ENCODE measurements at regions not wholly inside any gene's neighbourhood (a gene's known extent, or its start where the extent isn't known, plus 50 kb on each side); places are given as distances from the start of the nearest gene placed in this dataset.

GRCh38 chr21:16095005-16095404, 365.2 kb downstream of the USP25 start:
- no peaks in the 10 kb centered on the region for H3K79me2 ChIP-seq (replicated peaks; ENCODE audit: insufficient read depth)
- no peaks in the 10 kb centered on the region for H3K36me3 ChIP-seq (ENCODE audit: insufficient read depth)
- H3K4me1 ChIP-seq (ENCODE audit: insufficient read depth): no peaks in the 10 kb centered on the region
- Mint-ChIP-seq H3K27ac (no peak overlapping the region), H3K4me3 (no peak overlapping the region), H3K36me3 (ENCODE audit: low read depth) (no peaks in the 10 kb centered on the region), H3K4me1 (no peaks in the 10 kb centered on the region), H3K27me3 (ENCODE audit: insufficient read depth, low read depth, poor library complexity) (no peaks in the 10 kb centered on the region), H3K9me3 (peaks cover 3% of the 10 kb centered on the region; the same call in 2 of the 3 replicates)
- H3K4me2 ChIP-seq: no peak overlapping the region
- H3F3A ChIP-seq (replicated peaks; ENCODE audit: low read depth): no peaks in the 10 kb centered on the region
- H3K27me3 ChIP-seq (ENCODE audit: insufficient read depth): no peaks in the 10 kb centered on the region
- H3K4me3 ChIP-seq: no peak overlapping the region
- H2AFZ ChIP-seq: no peak overlapping the region
- no peak overlapping the region for H3K27ac ChIP-seq (ENCODE audit: low read depth)
- H3K9me2 ChIP-seq (ENCODE audit: insufficient read depth): no peaks in the 10 kb centered on the region
- no peaks in the 10 kb centered on the region for H4K20me1 ChIP-seq (replicated peaks; ENCODE audit: insufficient read depth)
- no peak for TF ChIP-seq STAT1 (IDR thresholded peaks at IDR 0.05; ENCODE audit: unreplicated experiment)
- no peak for TF ChIP-seq ETS1 (IDR thresholded peaks at IDR 0.05)
- TF ChIP-seq NANOG (IDR thresholded peaks at IDR 0.05; ENCODE audit: borderline replicate concordance): no peak
- TF ChIP-seq POLR2AphosphoS5 (IDR thresholded peaks at IDR 0.05; ENCODE audit: low read depth): no peak
- TF ChIP-seq JUNB (IDR thresholded peaks at IDR 0.05; ENCODE audit: unreplicated experiment): no peak
- no peak for TF ChIP-seq REST (IDR thresholded peaks at IDR 0.05; ENCODE audit: unreplicated experiment)
- no peak for TF ChIP-seq ZNF331 (CRISPR knock-in tag; IDR thresholded peaks at IDR 0.05; ENCODE audit: low read depth)
- TF ChIP-seq CTCF (conservative IDR thresholded peaks at IDR 0.05; ENCODE audit: low read depth in 2 of 2): no peak
- TF ChIP-seq EZH2phosphoT487 (IDR thresholded peaks at IDR 0.05; ENCODE audit: unreplicated experiment): no peak
- no peak for TF ChIP-seq ZNF114 (CRISPR knock-in tag; IDR thresholded peaks at IDR 0.05)
- no peak for TF ChIP-seq EZH2 (IDR thresholded peaks at IDR 0.05; ENCODE audit: low read depth, unreplicated experiment)
- no peak for TF ChIP-seq ZNF462 (CRISPR knock-in tag; IDR thresholded peaks at IDR 0.05)
- no peak for TF ChIP-seq CREB1 (CRISPR knock-in tag; IDR thresholded peaks at IDR 0.05; ENCODE audit: low read depth)
- no peak for DNase-seq (ENCODE audit: low spot score)
- no peak for ATAC-seq

Measured in GM23338 (cell line).